SK-N-SH (cell line): ENCODE measurements at regions not wholly inside any gene's neighbourhood (a gene's known extent, or its start where the extent isn't known, plus 50 kb on each side); places are given as distances from the start of the nearest gene placed in this dataset.

Source experiments
- CTCF ChIP-seq: fragments of 200-600 bp; sonication (generic); IDR thresholded peaks from 2 replicates; pipeline ENCODE4 v1.6.1; 2017; ENCODE audit warnings: antibody characterized with exemption, mild to moderate bottlenecking, moderate library complexity
- EP300 ChIP-seq, 2 experiments: IDR thresholded peaks; 2 replicates each; pipeline versions ENCODE4 v1.4.0 to v1.6.1; 2012; ENCODE audit warnings: borderline replicate concordance in 1 of 2, low read depth in 1 of 2, low read length in 1 of 2
- GABPA ChIP-seq: IDR thresholded peaks from 2 replicates; pipeline ENCODE4 v1.4.0; 2012; ENCODE audit warnings: low read depth, mild to moderate bottlenecking
- MAX ChIP-seq: IDR thresholded peaks from 2 replicates; pipeline ENCODE4 v1.4.0; 2012; ENCODE audit warnings: low read depth
- POLR2AphosphoS5 ChIP-seq: IDR thresholded peaks from 2 replicates; pipeline ENCODE4 v1.6.1; 2012; ENCODE audit warnings: low read depth, low read length
- RAD21 ChIP-seq: IDR thresholded peaks from 2 replicates; pipeline ENCODE4 v1.6.1; 2012; ENCODE audit warnings: mild to moderate bottlenecking, low read length

- TF ChIP-seq CTCF: no peak
- TF ChIP-seq RAD21: no peak
- no peak for TF ChIP-seq EP300 (IDR thresholded peaks at IDR 0.05; ENCODE audit: borderline replicate concordance in 1 of 2, low read depth in 1 of 2, low read length in 1 of 2)
- TF ChIP-seq GABPA: no peak
- TF ChIP-seq MAX: no peak
- TF ChIP-seq POLR2AphosphoS5: no peak
Measured at GRCh38 chr4:38226170-38226569, 266.0 kb downstream of the PTTG2 start.
